DOHH2 (cell line): ENCODE measurements at regions not wholly inside any gene's neighbourhood (a gene's known extent, or its start where the extent isn't known, plus 50 kb on each side); places are given as distances from the start of the nearest gene placed in this dataset.

ENCODE experiments used
- CTCF ChIP-seq: fragments of 200-600 bp; sonication (generic); IDR thresholded peaks from one replicate; pipeline ENCODE4 v1.5.1; 2014; ENCODE audit warnings: antibody characterized with exemption, mild to moderate bottlenecking, low read depth, low read length; ENCODE audit not compliant: poor library complexity, severe bottlenecking
- EZH2phosphoT487 ChIP-seq: fragments of 200-600 bp; sonication (generic); IDR thresholded peaks from 2 replicates; pipeline ENCODE4 v1.6.1; 2017; ENCODE audit warnings: borderline replicate concordance, mild to moderate bottlenecking, antibody characterized with exemption, low read length, moderate library complexity, mixed read lengths

- TF ChIP-seq CTCF = no peak
- no peak for TF ChIP-seq EZH2phosphoT487
Observed at GRCh38 chr20:60470366-60470765, 512.1 kb downstream of the CDH26 start.
